Sciatic nerve (tissue), 2 donors: ENCODE measurements at regions not wholly inside any gene's neighbourhood (a gene's known extent, or its start where the extent isn't known, plus 50 kb on each side); places are given as distances from the start of the nearest gene placed in this dataset.
A peak's percentile ranks its signal among the peaks of the same experiment; 100 is the strongest.

Source experiments
- ATAC-seq: fragments of 200-7000 bp; cut with Tn5 transposase; one replicate; pipeline ENCODE4 v1.9.1; 2020; ENCODE audit warnings: mild to moderate bottlenecking, moderate library complexity
- DNase-seq: peaks from one replicate; pipeline ENCODE4 v3.0.0-alpha.2; 2020; ENCODE audit warnings: low spot score
- intact Hi-C: fragments of 100-400 bp; cut with DNase I; formaldehyde crosslinking; loops from one replicate; pipeline ENCODE4 v1.14.2; 2022
- donor health status: DM: no; HTN: no; CAD: no.
- donor health status: DM: no; HTN: no; CAD: no.

DNA sequence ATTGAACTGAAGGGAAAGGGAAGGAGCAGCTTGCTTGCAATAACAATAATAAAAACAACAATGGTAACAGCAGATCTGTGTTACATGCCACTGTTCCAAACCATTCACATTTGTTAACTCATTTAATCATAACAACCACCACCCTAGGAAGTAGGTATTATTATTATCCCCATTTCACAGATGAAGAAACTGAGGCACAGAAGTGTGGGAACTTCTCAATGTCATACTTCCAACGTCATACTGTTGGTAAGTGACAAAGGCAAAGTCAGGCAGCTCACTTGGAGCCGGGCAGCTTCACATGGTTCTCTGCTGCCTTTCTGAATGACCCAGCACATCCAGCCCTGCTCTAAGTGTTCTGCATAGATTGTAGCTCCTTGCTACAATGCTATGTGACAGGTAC lies 72.6 kb downstream of the FOXD1 start:
- no peak for DNase-seq
- intact Hi-C loops, result no loop called here
- no peak for ATAC-seq

DNA sequence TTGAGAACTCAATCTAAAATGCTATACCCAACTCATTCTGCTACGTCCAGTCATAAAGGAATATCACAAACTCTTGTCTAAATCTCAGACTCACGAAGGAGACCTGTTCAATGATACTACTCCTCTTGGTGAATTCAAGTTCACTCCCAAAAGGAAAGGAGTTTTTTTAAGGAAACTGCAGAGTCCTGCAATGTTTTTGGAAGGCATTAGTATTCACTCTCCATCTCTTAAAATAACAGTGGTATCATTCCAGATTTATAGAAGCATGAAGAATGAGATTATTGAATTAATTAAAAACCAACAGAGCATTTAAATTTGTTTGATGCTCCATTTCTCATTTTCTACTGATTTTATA lies 73.4 kb downstream of the FOXD1 start:
- ATAC-seq, result no peak
- intact Hi-C loops, result no loop called here
- DNase-seq, result no peak

DNA sequence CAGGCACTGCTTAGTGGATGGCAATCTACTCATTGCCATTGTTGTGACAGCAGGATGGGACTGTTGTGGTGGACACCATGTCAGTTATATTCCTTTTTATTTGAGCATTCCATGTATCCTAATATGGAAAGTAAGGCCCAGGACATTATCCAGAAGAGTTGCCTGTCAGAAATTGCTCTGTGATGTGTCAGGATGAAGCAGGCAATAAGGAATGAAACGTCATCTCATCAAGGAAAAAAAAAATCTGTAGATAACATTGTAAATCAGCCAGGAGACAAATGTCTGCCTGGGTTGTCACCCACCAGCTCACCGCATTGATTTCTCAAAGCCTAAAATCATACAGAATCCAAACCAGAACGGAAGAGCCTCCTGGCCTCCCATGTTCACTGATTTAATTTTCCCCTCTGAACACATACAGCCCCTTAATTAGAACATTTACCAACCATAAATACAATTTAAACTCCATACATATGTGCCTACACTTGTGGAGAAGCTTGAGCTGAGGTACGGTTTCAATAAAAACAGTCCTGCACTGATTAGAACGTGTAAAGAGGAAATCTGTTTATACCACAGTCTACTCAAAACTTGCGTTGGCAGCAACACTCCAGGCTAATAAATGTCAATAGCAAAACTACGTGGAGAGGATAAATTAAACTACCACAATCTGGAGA lies 73.9 kb downstream of the FOXD1 start:
- intact Hi-C loops, result no loop called here
- ATAC-seq (no peak), DNase-seq (no peak)

DNA sequence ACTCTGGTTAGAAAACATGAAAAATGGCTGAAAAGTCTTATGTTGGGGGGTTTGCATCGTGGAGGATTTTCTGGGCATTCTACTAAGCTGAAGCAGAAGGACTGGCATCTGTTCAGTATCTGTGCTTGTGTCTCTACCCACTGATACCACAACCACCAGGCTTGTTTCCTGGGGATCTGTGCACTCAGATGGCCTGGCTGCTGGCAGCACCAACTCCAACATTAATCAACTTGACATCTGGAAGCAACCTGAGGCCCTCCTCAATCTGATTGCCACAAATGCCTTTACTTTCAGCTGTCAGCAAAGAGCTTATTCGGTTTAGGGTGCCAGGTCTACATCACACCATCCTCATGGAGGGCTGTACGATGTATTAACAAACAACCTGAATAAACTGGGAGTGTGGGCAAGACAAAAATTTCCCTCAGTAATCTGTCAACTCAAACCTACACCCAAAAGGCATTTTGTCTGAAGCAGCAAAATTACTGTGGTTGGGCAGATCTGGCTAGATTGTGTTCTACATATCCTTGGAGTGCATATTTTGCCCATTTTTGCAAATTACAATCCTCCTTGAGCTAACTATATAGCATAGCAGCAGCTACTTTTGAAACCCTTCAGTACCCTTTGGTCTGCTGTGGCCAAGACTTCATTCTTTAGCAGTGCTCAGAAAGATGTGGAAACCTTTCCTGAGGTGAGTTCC lies 74.6 kb downstream of the FOXD1 start:
- intact Hi-C loops, result no loop called here
- DNase-seq, result no peak

DNA sequence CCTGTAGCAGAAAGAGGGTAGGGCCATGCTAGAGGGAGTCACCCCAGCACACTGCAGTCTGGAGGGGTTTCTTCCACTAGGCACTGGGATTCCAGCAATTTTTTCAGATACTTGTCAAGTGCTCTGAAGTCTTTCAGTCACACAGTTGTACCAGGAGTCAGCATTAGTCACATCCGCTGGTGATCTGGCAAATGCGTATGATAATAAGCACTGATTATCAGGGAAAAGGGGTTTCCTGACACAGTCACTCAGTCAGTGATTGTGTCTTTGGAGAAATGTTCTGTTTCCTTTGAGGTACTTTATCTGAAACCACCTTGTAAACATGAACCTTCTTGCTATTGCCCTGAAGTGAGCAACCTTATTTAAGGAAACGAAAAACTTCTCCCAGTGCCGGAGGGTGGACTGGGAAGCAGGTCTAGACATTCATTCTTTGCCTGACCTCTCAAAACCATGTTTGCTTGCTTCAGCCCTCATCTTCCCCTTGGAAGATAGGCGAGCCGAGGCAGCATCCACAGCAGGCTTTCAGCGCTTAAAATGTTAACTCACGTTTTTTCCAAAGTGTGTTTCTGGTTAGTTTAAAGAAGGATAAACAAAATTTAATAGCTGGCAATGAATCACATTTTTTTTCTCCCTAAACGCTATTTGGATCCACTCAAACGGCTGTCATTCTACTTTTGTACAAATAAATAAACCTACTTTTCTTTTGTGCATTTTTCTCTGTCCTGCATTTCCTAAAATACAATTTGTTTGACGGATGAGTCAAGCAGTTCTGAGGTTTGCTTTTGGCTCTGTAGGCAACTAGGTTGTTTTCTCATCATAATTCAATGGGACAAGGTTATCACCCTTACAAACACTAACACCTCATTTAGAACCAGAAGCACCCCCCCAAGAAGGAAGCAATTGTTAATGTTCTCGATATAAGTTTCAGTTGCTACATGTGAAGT lies 77.7 kb downstream of the FOXD1 start:
- no peak for DNase-seq
- ATAC-seq, result no peak
- intact Hi-C loops, result no loop called here

More for the DNA sequence above, 74.6 kb downstream of the FOXD1 start:
- no peak for ATAC-seq

DNA sequence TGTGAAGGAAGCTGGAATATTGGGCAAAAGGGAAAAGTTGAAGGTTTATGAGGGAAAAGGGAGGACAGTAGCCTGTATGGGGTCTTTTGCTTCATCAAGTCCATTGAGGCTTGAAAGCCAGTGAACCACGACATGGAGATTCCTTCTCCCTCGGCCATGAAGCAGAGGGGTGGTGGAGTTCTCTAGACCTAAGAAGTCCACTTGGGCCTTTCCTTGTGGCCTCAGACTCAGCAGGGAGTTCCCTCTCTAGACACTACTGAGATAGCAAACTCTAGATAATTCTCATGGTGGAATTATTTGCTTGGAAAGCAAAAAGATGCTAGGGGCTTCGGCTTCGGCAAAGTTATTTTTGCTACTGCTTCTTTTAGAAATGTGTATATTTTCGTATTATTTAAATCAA lies 78.5 kb downstream of the FOXD1 start:
- ATAC-seq (no peak), DNase-seq (no peak)
- intact Hi-C loops, result no loop called here

DNA sequence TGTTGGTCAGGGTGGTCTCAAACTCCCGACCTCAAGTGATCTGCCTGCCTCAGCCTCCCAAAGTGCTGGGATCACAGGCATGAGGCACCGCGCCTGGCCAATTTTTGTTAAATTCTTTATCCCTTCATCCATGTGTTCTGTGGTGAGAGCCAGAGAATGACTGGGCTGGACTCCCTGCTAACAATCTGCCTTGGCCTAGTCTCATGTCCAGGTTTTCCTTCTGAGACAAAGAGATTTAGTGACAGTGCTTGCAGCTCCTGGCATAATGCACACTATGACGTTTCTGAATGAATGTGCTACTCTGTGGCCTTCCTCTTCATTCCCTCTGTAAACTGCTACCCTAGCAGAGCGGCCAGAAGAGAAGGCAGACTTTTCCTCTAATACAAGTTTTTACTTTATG lies 79.3 kb downstream of the FOXD1 start:
- DNase-seq, result no peak
- intact Hi-C loops, result no loop called here
- no peak for ATAC-seq

DNA sequence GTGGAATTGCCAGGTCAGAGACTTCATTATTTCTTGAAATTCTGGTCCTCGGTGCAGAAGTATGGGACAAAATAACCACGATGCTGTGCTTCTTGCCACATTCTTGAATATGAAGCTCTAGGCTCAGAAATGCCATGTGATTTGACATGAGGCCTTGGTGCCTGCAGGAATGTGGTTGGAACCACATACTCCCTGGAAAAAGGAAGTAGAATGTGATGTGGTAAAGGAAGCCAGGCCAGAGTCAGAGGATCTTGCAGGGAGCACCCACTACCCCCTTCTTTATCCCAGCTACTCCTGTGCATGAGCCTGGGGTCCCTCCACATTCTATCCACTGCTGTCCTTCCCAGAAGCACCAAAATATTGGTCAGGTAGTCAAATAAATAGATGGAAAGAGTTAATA lies 80.9 kb downstream of the FOXD1 start:
- no peak for ATAC-seq
- intact Hi-C loops, result no loop called here
- DNase-seq, result no peak

DNA sequence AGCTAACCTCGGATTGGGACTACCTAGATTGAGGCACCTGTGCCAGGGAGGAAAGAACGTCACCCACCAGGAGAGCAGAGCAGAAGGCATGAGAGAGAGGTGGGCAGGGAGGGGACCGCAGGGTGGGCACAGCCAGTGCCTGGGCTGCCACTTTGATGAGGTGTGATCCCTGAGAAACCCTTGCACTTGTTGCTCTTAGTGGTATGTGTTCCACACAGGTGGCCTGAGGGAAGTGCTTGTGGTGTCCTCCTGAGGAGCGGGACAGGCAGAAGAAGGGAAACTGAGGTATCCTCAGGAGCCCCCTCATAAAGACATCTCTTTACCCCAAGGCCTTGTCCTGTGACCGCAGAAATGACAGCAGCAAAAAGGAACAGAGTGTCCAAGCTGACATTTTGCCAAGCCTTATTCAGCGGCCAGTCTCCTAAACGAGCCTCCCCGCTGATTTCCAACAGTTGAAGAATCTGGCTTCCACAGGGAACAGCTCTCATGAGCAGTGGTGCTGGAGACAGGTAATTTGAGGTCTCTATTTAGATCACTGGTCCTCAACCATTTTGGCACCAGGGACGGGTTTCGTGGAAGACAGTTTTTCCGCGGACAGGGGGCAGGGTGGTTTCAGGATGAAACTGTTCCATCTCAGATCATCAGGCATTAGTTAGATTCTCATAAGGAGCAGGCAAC lies 82.4 kb downstream of the FOXD1 start:
- no peak for DNase-seq

DNA sequence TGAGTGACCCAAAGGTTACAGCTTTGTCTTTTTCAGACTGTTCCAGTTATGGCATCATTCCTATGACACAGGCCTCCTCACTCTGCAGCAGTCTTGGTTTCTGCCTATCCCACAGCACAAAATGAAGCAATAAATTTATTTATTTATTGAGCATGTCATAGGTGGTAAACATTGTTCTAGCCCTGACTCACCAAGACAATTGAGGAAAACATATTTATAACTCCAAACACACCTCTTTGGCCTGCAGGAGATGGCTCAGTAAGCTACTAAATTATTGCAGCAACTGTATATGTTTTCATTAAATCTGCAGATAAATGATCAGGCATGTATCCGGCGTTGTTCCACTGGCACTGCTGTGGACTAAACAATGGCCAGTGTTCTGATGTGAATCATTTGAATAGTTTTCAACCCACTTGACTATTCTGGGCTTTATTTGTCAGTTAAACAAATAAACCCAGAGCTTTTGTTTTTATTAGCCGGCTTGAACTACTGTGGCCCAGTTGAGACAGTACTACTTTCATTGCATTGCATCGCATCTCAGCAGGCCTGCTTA lies 83.2 kb downstream of the FOXD1 start:
- ATAC-seq (peak; percentile 74), DNase-seq (no peak)
- intact Hi-C loops, result no loop called here

More for the DNA sequence above, 82.4 kb downstream of the FOXD1 start:
- ATAC-seq, result peak; percentile 35
- intact Hi-C loops, result no loop called here

DNA sequence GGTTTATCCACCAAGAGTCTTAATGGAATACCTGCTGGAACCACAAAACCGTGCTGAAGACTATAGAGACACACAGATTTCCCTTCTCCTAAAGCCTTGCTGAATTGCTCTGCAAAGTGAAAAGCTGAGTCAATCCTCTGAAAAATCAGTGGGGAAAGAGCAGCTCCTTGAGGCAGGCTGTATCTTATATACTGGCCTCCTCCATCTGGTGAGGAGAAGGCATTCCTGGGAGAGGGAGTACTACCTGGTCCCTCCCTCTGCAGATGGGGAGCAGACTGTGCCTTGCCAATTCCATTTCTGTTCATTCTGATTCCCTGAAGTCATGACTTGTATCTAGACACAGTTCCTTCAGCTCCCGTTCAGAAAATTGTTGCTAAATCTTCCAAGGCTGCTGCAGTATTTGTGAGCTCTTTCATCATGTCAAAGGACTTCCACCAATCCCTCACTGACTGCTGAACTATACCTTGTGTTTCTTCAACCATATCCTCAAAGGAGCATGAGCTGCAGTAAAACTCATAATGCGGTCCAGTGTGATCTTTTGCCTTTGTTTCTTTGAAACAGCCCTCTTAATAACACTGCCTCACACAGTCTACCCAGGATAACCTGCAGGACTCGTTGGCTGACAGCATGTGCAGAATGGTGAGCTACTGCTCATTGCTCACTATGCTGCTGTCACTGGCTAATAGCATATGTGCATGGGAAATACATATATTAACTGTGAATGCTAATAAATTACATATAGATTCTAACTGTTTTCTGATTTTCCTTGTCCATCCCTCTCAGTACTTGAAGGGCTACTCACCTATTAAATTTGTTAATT lies 84.5 kb downstream of the FOXD1 start:
- DNase-seq (no peak), ATAC-seq (peak; percentile 68)
- intact Hi-C loops, result no loop called here

DNA sequence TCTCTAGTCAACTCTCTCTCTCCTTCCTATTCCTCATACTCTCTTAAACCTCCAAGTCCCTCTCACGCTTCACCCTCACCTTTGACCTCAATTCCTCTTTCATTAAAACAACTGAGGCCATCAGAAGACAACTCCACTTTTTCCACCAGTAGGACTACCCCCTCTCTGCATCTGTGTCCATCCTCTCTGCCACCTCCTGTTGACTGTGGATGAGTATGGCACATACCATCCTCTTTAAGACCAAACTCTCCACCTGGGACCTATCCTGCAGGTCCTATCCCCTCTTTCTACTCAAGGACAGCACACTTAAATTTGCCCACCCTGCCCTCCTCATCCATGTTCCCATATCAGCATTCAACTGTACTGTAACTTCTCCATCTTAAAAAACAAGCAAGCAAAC lies 89.2 kb downstream of the FOXD1 start:
- ATAC-seq (no peak), DNase-seq (no peak)
- intact Hi-C loops, result no loop called here

DNA sequence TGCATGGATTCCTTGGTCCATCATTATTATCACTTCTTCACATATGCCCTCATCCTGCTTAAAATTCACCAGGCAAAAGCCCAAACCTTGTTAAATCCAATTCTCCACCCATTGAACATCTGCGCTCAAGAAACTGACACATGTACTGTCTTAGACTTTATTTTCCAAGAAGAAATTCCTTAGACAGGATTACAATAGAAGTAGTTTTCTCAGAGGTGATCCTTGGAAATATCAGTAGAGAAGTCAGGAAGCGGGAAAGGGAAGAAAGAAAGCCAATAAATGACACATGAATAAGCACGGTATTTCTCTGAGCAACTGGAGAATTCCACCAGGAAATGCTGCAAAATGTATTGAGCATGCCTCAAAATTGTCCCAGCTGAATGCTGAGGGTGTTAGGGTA lies 90.2 kb downstream of the FOXD1 start:
- intact Hi-C loops, result no loop called here
- DNase-seq (no peak), ATAC-seq (no peak)

DNA sequence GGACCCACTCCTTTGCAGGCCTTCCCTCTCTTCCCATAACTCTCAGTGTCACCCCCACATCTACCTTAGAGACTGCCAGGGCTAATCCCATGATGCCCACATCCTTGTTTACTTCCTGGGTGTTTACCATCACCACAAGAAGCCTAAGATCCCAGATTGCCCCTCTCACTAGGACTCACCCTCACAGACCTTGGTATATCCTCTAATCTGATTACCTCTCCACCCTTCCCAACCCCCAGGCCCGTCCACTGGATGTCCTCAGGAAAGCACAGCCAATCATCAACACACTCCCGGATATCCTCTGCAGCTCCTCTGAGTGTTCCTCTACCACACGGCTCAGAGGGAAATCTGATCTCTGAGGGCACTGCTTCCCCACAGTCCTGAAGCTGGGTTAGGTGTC lies 91.0 kb downstream of the FOXD1 start:
- intact Hi-C loops, result no loop called here
- no peak for DNase-seq
- no peak for ATAC-seq

DNA sequence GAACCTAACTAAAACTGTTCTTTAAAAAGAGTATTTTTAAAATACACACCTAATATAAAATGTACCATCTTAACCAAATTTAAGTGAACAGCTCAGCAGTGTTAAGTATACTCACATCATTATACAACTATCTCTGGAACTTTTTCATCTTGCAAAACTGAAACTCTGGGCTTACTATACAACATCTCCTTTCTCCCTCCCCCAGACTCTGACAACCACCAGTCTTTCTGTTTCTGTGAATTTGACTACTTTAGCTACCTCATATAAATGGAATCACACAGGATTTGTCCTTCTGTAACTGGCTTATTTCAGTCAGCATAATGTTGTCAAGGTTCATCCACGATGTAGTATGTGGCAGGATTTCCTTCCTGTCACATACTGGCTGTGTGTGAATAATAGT lies 93.5 kb downstream of the FOXD1 start:
- DNase-seq (no peak), ATAC-seq (no peak)
- intact Hi-C loops, result no loop called here

DNA sequence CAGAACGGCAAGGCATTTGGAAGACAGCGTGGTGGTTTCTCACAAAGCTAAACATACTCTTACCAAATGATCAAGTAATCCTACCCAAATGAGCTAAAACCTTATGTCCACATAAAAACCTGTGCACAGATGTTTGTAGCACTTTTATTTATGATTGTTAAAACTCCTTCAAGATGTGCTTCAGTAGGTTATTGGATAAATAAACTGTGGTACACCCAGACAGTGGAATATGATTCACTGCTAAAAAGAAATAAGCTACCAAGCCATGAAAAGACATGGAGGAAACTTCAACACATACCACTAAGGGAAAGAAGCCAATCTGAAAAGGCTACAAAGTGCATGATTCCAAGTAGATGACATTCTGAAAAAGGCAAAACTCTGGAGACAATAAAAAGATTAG lies 94.2 kb downstream of the FOXD1 start:
- no peak for DNase-seq
- no peak for ATAC-seq

DNA sequence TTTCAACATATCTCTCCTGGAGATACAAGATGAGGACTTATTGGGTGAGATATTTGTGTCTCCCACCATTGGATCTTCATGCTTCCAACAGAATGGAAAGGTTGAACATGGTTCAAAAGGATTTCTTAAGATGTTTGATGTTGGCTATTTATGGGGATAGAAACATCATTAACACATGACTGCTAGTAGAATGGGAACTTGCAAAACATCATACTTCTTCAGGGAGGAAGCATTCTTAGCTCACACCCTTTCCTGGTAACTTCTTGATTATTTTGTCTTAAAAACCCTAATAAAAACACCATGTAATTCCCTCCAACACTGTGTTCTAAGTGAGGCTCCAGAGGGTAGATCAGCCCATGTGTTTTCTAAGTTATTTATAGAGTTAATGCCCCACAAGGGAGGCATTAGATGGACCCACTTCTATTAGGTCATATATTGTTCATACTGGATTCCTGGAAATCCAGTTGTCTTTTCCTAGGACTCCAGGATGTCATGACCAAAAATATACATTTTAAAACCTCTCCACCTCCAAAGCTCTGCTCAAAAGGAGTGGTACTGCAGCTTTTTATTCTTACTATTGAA lies 95.8 kb downstream of the FOXD1 start:
- ATAC-seq (peak; percentile 92), DNase-seq (no peak)
- intact Hi-C loops, result no loop called here

More for the DNA sequence above, 94.2 kb downstream of the FOXD1 start:
- intact Hi-C loops, result no loop called here

DNA sequence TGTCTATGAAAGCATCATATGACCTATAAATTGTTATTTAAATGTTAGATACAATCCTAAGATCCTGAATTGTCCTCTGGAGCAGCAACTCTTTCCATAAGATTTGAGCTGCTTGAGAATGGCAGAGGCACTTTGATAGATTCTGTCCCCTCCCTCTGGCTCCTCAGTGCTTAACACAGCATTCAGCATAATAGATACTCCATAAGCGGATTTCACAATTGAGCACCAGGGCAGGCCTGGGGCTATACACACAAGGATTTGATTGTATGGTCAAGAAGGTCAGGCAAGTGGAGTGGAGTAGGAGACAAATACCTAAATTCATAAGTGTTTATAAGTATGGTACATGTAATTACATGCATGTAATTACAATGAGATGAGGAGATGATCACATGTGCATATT lies 96.3 kb downstream of the FOXD1 start:
- no peak for DNase-seq
- intact Hi-C loops, result no loop called here
- peak; percentile 7 for ATAC-seq
